Pancreas (tissue), 10 donors: ENCODE measurements at regions not wholly inside any gene's neighbourhood (a gene's known extent, or its start where the extent isn't known, plus 50 kb on each side); places are given as distances from the start of the nearest gene placed in this dataset.
A peak's percentile ranks its signal among the peaks of the same experiment; 100 is the strongest.

Experiments used
- ATAC-seq, 4 donors: fragments of 200-7000 bp; cut with Tn5 transposase; one replicate each; pipeline versions ENCODE4 v1.8.0 to v1.9.1; 2020; ENCODE audit warnings: mild to moderate bottlenecking in 4 of 4, moderate library complexity in 4 of 4
- DNase-seq, 6 donors: peaks; one replicate each; pipeline ENCODE4 v3.0.0-alpha.2; 2020
- FAIRE-seq: peaks from 2 replicates; lab custom pipeline; 2012; peaks lifted over from hg19 to GRCh38; lab: Jason Lieb, UNC
- H3K27ac ChIP-seq, 4 donors: fragments of 200-600 bp; sonication (generic); 1 replicate in 3 of 4; 2 replicates in 1 of 4; pipeline versions ENCODE4 v1.5.0 to v1.8.0; 2020
- H3K27me3 ChIP-seq, 4 donors: fragments of 200-600 bp; one replicate each; pipeline ENCODE4 v1.8.0; 2021
- H3K36me3 ChIP-seq, 3 donors: fragments of 200-600 bp; sonication (generic) in 1 of 3; one replicate each; pipeline versions ENCODE4 v1.5.0 to v1.8.0; 2020 to 2021
- H3K4me1 ChIP-seq, 3 donors: fragments of 200-600 bp; one replicate each; pipeline ENCODE4 v1.8.0; 2021
- H3K4me3 ChIP-seq, 4 donors: fragments of 200-600 bp; sonication (generic) in 2 of 4; one replicate each; pipeline versions ENCODE4 v1.5.0 to v1.8.0; 2020 to 2021
- H3K9me3 ChIP-seq, 4 donors: fragments of 200-600 bp; one replicate each; pipeline ENCODE4 v1.8.0; 2021
- CTCF ChIP-seq, 4 donors: fragments of 200-600 bp; sonication (generic) in 3 of 4; IDR thresholded peaks; one replicate each; pipeline versions ENCODE4 v1.5.0 to v1.8.0; 2021; ENCODE audit warnings: antibody characterized with exemption in 4 of 4
- WGBS, 2 donors: extraction: QIAGEN DNeasy Blood & Tissue Kit; methylation state at CpG; one replicate each; pipeline ENCODE4 v1.1.7; 2013; 5-methylcytosine and 5-hydroxymethylcytosine counted together
- intact Hi-C, 3 donors: fragments of 100-400 bp; cut with DNase I; formaldehyde crosslinking; loops; one replicate each; pipeline versions ENCODE4 v1.11.1 to v1.14.2; 2022
- donor health status: healthy with polysubstance abuse.
- donor health status: DM: no; HTN: no; CAD: no; lungs with moderate emphysema.
- donor health status: DM: no; HTN: no; CAD: no.
- donor health status: control.
- donor health status: control.
- donor health status: Bipolar disorder and iron deficiency.
- donor health status: DM: yes; HTN: yes; CAD: no.
- donor health status: DM: no; HTN: no; CAD: no.
- donor health status: DM: no; HTN: no; CAD: no.
- donor health status: DM: yes; HTN: yes; CAD: no.

- Histone ChIP-seq H3K36me3 (no peaks in the 10 kb centered on the region), H3K27ac (no peak overlapping the region), H3K9me3 (no peaks in the 10 kb centered on the region), H3K27me3 (no peaks in the 10 kb centered on the region), H3K4me3 (no peak overlapping the region), H3K4me1 (peaks cover 0 to 8% (median 6%) of the 10 kb centered on the region in 3 donors)
- FAIRE-seq (no peak), ATAC-seq (no peak), DNase-seq (no peak)
- intact Hi-C loops, result no loop called here
- TF ChIP-seq CTCF (IDR thresholded peaks at IDR 0.05), result no peak
Observed at GRCh38 chr12:115121053-115121452, 437.1 kb upstream of the TBX3 start.

DNA sequence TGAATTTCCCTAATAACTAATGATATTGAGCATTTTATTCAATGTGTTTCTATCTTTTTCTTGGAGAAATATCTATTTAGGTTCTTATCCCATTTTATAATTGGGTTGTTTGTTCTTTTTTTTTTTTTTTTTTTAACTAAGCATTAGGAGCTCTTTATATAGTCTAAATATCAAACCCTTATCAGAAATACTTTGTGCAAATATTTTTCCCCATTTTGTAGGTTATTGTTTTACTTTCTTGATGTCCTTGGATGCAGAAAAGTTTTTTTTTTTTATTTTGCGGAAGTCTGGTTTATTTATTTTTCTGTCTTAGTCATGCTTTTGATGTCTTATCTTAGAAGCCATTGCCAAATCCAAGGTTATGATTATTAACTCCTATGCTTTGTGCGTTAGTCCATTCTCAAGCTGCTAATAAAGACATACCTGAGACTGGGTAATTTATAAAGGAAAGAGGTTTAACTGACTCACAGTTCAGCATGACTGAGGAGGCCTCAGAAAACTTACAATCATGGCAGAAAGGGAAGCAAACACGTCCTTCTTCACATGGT is 434.3 kb upstream of the TBX3 start:
- H3K27ac ChIP-seq, result peak overlapping the region in 2 of 4 donors; percentile 56 to 62
- DNase-seq, result no peak
- no peak for FAIRE-seq

DNA sequence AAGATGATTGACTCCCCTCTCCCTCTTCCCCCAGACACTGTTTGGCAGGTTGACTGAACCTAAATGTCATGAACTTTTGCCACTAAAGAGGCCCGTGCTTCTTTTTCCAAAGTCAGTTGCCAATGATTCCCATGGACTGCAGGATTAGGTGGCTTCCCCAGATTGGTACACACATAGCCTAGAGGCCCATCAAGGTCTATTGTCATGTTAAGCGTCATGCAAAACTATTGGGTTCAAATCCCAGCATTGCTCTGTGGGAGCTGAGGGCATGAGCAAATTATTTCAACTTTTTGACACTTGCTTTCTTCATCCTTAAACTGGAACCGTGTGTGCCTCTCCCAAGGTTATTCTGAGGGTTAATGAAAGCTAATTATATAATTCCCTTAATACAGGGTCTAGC is 430.2 kb upstream of the TBX3 start:
- no peaks in the 10 kb centered on the region for H3K27me3 ChIP-seq
- H3K9me3 ChIP-seq, result no peaks in the 10 kb centered on the region
- H3K4me1 ChIP-seq, result peaks cover 0 to 8% (median 6%) of the 10 kb centered on the region in 3 donors
- FAIRE-seq (no peak), ATAC-seq (no peak), DNase-seq (no peak)
- H3K36me3 ChIP-seq, result no peaks in the 10 kb centered on the region
- intact Hi-C loops, result no loop called here
- no peak overlapping the region for H3K4me3 ChIP-seq
- H3K27ac ChIP-seq, result no peak overlapping the region
- TF ChIP-seq CTCF (IDR thresholded peaks at IDR 0.05), result no peak
- 73 to 79% methylated on average over 3 of the region's 3 CpGs for WGBS, 2 donors

More for the DNA sequence above, 434.3 kb upstream of the TBX3 start:
- H3K4me1 ChIP-seq, result peaks cover 0 to 8% (median 6%) of the 10 kb centered on the region in 3 donors
- no peak for TF ChIP-seq CTCF (IDR thresholded peaks at IDR 0.05)
- H3K9me3 ChIP-seq, result no peaks in the 10 kb centered on the region
- H3K36me3 ChIP-seq, result no peaks in the 10 kb centered on the region
- intact Hi-C loops, result no loop called here
- peak; percentile 89 to 95 (median 92) for ATAC-seq
- no peak overlapping the region for H3K4me3 ChIP-seq
- H3K27me3 ChIP-seq, result no peaks in the 10 kb centered on the region
- 18 to 19% methylated on average over 3 of the region's 3 CpGs for WGBS, 2 donors

GRCh38 chr12:115109863-115110262 is 425.9 kb upstream of the TBX3 start:
- ATAC-seq, result no peak
- no peaks in the 10 kb centered on the region for H3K4me1 ChIP-seq
- H3K27me3 ChIP-seq, result no peaks in the 10 kb centered on the region
- no peak overlapping the region for H3K27ac ChIP-seq
- intact Hi-C loops, result no loop called here
- no peak overlapping the region for H3K4me3 ChIP-seq
- H3K36me3 ChIP-seq, result no peaks in the 10 kb centered on the region
- H3K9me3 ChIP-seq, result no peaks in the 10 kb centered on the region
- 84 to 91% methylated on average over 3 of the region's 3 CpGs for WGBS, 2 donors
- TF ChIP-seq CTCF (IDR thresholded peaks at IDR 0.05), result no peak
- no peak for FAIRE-seq
- DNase-seq, result no peak
